Stimulated activated CD4-positive, alpha-beta T cell treated with anti-CD3 and anti-CD28 coated beads, Interleukin-1b, Interleukin-23, amount 100 ng/mL, for 24 hours (primary cell): ENCODE measurements at regions not wholly inside any gene's neighbourhood (a gene's known extent, or its start where the extent isn't known, plus 50 kb on each side); places are given as distances from the start of the nearest gene placed in this dataset.
"Not testable (repeated sequence)": the region's sequence is repeated elsewhere in the genome, so short reads cannot be mapped to it uniquely, and the experiment has no call there.

Source experiments
- DNase-seq, 4 experiments: peaks; one replicate each; pipeline ENCODE4 v3.0.0-alpha.2; 2020; ENCODE audit warnings: low read depth in 4 of 4, low spot score in 1 of 4

- DNase-seq: no peak
Observed at GRCh38 chr10:25076506-25077177, 60.2 kb downstream of the THNSL1 start.

- no peak for DNase-seq
Observed at GRCh38 chr10:25078658-25079431, 62.4 kb downstream of the THNSL1 start.

- DNase-seq: peak; percentile 28 to 41 (median 34)
Observed at GRCh38 chr10:25080880-25081581, 64.6 kb downstream of the THNSL1 start.

- DNase-seq: no peak
Observed at GRCh38 chr10:25082276-25083204, 66.1 kb downstream of the THNSL1 start.

DNA sequence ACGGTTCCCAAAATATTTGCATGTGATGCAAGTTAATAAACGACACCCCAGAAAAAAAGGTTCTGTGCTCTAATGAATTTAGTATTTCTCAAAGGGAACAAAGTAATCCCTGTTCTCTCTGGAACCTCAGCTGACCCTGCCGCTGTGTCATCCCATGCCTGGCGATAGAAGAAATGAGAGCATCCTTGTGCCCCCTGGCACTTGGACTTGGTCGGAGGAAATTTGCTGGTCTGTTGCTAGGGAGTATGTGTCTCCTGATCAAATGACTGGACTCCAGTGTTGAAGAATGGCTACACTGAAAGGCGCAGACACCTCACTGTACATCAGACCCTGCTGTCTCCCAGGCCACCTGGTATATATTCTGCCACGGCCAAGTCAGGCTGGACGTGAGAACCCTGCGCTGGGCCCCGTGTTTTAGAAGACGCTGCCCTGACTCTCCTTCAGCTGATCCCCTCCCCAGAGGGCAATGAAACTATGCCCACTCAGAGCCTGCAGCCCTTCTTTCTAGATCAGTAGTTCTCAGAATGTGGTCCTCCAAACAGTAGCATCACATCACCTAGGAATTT, 67.2 kb downstream of the THNSL1 start:
- no peak for DNase-seq

GRCh38 chr10:25084447-25084846, 68.0 kb downstream of the THNSL1 start:
- DNase-seq: no peak

GRCh38 chr10:25094590-25094989, 78.2 kb downstream of the THNSL1 start:
- DNase-seq: no peak

DNA sequence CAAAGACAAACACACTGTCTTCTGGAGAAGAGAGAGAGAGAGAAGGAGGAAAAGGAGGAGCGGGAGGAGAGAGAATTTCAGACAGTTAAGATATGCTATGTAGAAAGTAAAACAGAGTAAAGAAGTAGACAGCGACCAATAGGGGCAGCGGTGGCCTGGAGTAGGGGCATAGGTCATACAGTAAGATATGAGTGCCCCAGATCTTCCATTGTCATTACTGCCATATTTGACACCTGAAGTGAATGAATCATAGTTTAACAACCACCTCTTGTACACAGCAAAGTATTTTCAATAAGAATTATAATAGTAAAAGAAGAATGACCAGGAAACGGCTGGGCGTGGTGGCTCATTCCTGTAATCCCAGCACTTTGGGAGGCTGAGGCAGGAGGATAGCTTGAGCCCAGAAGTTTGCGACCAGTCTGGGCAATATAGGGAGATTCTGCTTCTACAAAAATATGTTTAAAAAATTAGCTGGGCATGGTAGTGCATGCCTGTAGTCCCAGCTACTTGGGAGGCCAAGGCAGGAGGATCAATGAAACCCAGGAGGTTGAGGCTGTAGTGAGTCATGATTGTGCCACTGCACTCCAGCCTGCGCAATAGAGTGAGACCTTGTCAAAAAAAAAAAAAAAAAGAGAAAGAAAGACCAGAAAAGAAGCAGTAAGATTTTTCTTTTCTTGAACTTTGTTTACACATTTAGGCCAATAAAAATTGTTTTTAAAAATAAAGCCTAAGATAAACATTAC, 77.0 kb upstream of the GPR158 start:
- no peak for DNase-seq

DNA sequence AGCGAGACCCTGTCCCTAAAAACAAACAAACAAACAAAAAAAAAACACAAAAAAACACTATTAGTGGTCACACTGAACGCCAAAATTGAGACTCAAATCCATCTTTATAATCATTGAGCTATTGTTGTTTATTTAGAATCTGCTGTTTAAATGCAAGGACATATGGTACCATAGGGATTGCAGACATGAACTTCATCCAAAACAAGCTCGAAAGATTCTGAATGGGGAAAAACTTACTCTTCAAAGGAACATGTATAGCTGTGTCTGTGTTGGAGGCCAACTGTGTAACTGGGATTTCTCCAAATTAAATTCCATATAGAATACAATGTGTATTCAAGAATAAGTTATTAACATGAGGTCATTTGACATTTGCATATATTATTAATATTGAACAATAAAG, 74.7 kb upstream of the GPR158 start:
- no peak for DNase-seq

- DNase-seq: no peak
Observed at GRCh38 chr10:25101461-25102146, 73.2 kb upstream of the GPR158 start.

DNA sequence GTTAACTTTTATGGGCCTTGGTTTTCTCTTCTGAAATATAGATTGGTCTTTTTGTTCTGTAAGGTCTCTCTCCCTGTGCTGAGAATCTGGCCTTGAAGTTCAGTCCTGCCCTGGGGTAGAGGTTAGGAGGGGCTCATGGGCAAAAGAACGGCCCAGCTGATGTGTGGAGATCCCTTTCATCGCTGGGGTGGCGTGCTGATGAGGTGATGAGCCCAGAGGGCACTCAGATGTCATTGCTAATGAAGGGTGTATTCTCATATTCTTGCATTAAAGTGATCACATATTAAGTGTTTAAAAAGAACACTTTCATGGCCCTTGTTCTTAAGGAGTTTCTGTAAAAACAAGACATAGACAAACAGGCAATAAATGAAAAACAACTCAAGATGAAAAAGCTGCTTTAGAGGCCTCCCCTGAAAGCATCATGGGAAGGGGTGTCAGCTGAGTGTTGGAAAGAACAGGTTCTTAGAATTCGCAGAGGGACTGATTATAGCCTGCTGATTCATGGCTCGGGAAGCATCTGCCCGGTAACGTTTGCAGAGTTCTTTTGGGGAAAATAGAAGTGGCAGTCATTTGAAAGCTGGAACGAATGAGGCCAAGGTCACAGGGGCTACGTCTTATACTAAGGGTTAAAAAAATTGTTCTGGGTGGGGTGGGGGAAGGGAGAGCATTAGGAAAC, 72.5 kb upstream of the GPR158 start:
- no peak for DNase-seq

- no peak for DNase-seq
Observed at GRCh38 chr10:25103703-25104102, 71.1 kb upstream of the GPR158 start.

GRCh38 chr10:25104441-25104840, 70.4 kb upstream of the GPR158 start:
- DNase-seq: no peak

DNA sequence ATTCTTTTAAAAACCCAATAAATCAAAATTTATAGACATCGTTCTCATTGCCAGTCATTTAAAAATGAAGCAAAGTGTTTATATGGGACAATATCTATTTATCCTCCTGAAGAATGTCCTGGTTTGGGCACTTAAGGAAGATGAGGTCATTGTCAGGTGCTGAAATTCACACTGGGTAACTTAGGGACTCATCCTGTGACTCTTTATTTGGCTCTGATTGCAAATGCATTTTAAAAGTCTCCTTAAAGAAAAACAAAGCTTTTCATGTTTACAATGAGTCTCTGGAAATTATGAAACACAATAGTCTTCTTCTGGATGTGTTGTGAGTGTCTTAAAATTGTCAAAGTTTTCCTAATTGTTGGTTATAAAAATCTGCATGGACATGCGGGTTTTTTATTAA, 69.5 kb upstream of the GPR158 start:
- no peak for DNase-seq

- no peak for DNase-seq
Observed at GRCh38 chr10:25105743-25106260, 69.0 kb upstream of the GPR158 start.

DNA sequence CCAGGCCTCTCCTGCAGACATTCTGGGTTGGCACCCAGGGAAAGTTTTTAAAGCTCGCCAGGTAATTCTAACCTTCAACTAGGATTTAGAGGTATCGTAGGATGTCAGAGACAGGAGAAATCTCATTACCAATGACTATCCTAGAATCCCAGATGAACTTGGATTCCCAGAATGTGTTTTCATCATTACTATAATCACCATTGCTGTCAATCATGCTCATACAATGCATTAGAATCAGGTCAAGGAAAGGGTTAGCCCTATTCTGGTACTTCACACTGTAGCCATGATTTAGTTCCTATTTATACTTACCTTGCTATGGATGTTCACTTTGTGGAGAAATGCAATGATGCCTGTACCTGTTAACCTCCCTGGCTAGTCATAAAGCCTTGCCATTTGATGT, 67.0 kb upstream of the GPR158 start:
- no peak for DNase-seq

- not testable (repeated sequence) for DNase-seq
Observed at GRCh38 chr10:25109896-25110295, 64.9 kb upstream of the GPR158 start.

GRCh38 chr10:25112016-25112415, 62.8 kb upstream of the GPR158 start:
- DNase-seq: no peak
